ENCODE measurements at regions not wholly inside any gene's neighbourhood (a gene's known extent, or its start where the extent isn't known, plus 50 kb on each side); places are given as distances from the start of the nearest gene placed in this dataset.

DNA sequence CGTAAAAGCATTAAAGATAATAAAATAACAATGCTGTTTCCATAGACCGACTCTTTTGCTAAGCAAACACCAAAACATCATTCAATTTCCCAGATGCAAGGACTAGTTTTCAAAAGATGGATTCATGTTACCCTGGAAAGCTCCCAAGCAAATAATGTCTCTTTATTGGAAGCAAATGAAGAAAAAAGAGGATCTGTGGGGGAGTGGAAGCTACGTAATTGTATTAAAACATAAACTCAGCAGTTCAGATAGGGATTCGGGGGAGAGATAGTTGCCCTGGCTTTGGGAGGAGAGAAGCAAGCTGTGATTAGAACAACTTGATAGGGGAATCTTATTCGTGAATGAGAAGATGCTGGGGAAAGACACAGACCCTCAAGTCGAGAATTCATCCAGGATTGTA, 491.0 kb upstream of the CLINT1 start:
- Mint-ChIP-seq H3K4me1 (no peaks in the 10 kb centered on the region), H3K9me3 (peaks cover 7% of the 10 kb centered on the region), H3K4me3 (no peak overlapping the region), H3K27me3 (no peaks in the 10 kb centered on the region), H3K36me3 (peaks cover 4% of the 10 kb centered on the region), H3K27ac (no peak overlapping the region)
- ATAC-seq (ENCODE audit: low read depth) (no peak), DNase-seq (ENCODE audit: low spot score in 2 of 2) (no peak)

DNA sequence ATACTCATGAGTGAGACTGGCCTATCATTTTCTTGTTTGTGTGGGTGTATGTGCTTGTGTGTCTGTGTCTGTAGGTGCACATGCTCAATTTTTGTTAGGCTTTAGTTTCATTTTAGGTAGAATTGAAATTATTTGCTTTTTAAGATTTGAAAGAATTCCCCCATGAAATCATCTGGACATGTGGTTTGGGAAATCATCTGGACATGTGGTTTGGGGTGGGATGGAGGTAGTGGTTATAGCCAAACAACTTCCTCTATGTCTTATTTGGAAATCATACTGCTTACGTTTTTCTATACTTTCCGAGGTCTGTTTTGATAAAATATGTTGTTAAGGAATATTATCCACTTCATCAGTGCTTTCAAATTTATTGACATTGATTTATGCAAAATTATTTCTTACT, 485.4 kb upstream of the CLINT1 start:
- Mint-ChIP-seq H3K27me3 (peaks cover 2% of the 10 kb centered on the region), H3K4me3 (no peak overlapping the region), H3K27ac (no peak overlapping the region), H3K4me1 (no peaks in the 10 kb centered on the region), H3K9me3 (peaks cover 7% of the 10 kb centered on the region), H3K36me3 (peaks cover 2% of the 10 kb centered on the region)
- ATAC-seq (ENCODE audit: low read depth) (no peak), DNase-seq (ENCODE audit: low spot score in 2 of 2) (no peak)

DNA sequence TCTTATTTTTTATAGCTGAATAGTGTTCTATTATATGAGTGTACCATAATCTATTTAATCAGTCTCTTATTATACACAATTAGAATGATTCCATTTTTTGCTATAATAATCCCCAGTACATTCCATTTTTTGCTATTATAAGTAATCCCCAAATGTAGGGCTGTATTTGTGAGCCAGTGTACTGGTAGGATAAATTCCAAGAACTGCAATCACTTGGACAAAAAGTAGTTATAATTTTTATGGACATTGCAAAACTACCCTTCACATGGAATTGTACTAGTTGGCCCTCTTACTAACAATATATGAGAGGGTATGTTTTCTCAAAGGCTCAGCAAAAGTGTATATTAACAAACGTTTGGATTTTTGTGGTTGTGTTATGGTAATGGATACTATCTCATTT, 481.7 kb upstream of the CLINT1 start:
- H3K4me1 Mint-ChIP-seq: no peaks in the 10 kb centered on the region
- ATAC-seq (ENCODE audit: low read depth) (no peak), DNase-seq (ENCODE audit: low spot score in 2 of 2) (no peak)
- no peak overlapping the region for H3K4me3 Mint-ChIP-seq
- H3K27ac Mint-ChIP-seq: no peak overlapping the region
- peaks cover 15% of the 10 kb centered on the region for H3K9me3 Mint-ChIP-seq
- H3K27me3 Mint-ChIP-seq: peaks cover 2% of the 10 kb centered on the region
- H3K36me3 Mint-ChIP-seq: peaks cover 2% of the 10 kb centered on the region

DNA sequence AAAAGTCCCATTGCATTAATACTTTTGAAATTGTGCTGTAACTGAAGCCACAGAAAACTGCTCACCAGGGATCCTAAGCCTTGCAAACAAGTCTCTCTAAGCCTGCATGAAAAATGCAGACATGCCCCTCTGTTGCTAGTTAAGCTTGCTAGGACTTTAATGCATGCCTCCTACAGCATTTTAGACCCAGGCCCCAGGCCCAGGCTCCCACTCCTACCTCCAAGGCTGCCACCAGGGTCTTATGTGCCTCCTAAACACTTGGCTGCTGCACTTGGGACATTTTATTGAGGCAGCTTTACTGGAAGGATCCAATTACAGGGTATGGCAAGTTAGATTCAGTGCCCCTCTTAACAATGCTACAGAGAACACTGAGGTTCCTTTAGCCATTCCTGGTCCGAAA, 467.3 kb upstream of the CLINT1 start:
- Mint-ChIP-seq H3K4me3 (no peak overlapping the region), H3K36me3 (no peaks in the 10 kb centered on the region), H3K27ac (no peak overlapping the region), H3K4me1 (no peaks in the 10 kb centered on the region), H3K27me3 (no peaks in the 10 kb centered on the region), H3K9me3 (peaks cover 7% of the 10 kb centered on the region)
- ATAC-seq (ENCODE audit: low read depth) (no peak), DNase-seq (ENCODE audit: low spot score in 2 of 2) (no peak)

DNA sequence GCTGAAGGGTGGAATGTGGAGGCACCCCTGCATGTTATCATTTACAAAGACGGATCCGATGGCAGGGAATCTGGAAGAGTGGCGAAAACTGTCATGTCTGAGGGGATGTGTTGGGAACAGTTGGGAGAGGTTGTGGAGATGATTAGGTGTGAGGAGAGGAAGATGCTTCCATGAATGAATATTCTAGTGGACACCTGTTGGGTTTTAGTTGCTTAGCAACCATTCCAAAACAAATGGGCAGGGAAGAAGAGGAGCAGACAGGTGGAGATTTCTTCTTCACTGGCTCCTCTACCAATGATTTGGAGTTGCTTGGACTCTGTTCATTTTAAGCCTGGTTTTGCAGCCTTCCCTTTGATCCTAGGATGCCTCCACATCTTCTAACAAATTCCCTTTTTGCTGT, 465.3 kb upstream of the CLINT1 start:
- Mint-ChIP-seq H3K36me3 (no peaks in the 10 kb centered on the region), H3K4me1 (no peaks in the 10 kb centered on the region), H3K27me3 (no peaks in the 10 kb centered on the region), H3K4me3 (no peak overlapping the region), H3K9me3 (peaks cover 1% of the 10 kb centered on the region), H3K27ac (no peak overlapping the region)
- ATAC-seq (ENCODE audit: low read depth) (no peak), DNase-seq (ENCODE audit: low spot score in 2 of 2) (no peak)

DNA sequence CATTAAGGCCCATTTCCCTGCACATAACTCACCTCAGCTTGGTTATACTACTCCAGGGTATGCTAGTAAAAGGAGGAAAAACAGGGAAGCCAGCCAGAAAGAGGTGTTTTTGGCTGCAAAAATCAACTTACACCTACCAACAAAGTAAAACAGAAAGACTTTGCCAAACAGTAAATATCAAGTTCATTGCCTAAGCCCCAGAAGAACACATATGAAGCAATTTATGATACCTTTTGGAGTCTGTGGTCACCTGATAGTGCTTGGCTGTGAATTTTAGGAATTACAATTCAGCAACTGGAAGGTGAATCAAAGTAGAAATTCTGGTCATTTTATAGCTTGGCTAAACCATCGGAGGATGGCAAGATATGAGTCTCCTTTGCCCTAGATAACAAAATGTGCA, 463.7 kb upstream of the CLINT1 start:
- H3K27ac Mint-ChIP-seq: no peak overlapping the region

DNA sequence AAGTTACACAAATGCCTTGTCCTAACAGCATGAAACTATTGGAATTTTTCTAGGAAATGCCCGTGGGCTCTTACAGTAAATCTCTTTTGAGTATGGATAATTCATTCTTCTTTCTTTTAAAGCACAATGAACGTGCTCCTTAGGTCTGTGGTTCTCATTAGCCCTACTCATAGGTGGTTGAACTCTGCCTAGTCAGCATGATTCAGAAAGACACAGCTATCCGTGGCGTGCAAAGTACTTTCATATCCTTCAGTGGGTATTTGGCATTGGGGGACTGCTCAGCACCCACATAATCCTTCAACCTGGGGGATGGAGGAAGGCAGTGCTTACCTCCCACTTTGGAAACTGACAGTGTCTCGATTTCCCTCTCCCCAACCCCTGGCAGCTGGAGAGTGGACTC, 462.0 kb upstream of the CLINT1 start:
- H3K27ac Mint-ChIP-seq: no peak overlapping the region
- no peaks in the 10 kb centered on the region for H3K36me3 Mint-ChIP-seq
- no peaks in the 10 kb centered on the region for H3K9me3 Mint-ChIP-seq
- no peak overlapping the region for H3K4me3 Mint-ChIP-seq
- ATAC-seq (ENCODE audit: low read depth) (no peak), DNase-seq (ENCODE audit: low spot score in 2 of 2) (no peak)
- no peaks in the 10 kb centered on the region for H3K27me3 Mint-ChIP-seq
- H3K4me1 Mint-ChIP-seq: no peaks in the 10 kb centered on the region

More for the DNA sequence above, 463.7 kb upstream of the CLINT1 start:
- H3K36me3 Mint-ChIP-seq: no peaks in the 10 kb centered on the region
- DNase-seq (ENCODE audit: low spot score in 2 of 2) (no peak), ATAC-seq (ENCODE audit: low read depth) (no peak)
- H3K4me1 Mint-ChIP-seq: no peaks in the 10 kb centered on the region
- no peak overlapping the region for H3K4me3 Mint-ChIP-seq
- H3K9me3 Mint-ChIP-seq: no peaks in the 10 kb centered on the region
- H3K27me3 Mint-ChIP-seq: no peaks in the 10 kb centered on the region

DNA sequence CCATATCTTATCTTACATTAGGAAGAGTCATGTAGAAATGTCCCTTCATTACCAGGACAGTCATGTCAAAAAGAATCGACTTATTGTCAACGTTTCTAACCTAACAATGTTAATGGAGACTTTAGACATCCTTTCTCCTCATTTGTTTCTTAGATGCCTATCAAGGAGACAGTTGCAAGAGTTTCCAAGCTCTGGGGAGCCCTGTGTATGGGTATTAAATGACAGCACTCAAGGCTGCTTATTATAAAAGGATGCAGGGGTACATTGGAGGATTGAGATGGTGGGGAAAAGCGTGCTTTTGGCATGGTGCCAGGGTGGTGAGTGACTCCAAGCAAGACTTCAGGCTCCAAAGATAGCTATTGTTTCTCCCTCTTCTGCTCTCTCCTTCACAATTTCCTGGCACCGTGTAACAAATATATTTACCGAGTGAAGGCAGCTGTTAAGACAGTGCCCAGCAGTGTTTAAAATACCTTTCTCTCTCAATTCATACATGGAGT, 461.3 kb upstream of the CLINT1 start:
- H3K27me3 Mint-ChIP-seq: no peaks in the 10 kb centered on the region
- ATAC-seq (ENCODE audit: low read depth) (no peak), DNase-seq (ENCODE audit: low spot score in 2 of 2) (no peak)
- H3K27ac Mint-ChIP-seq: no peak overlapping the region
- no peaks in the 10 kb centered on the region for H3K9me3 Mint-ChIP-seq
- no peaks in the 10 kb centered on the region for H3K36me3 Mint-ChIP-seq
- H3K4me3 Mint-ChIP-seq: no peak overlapping the region
- H3K4me1 Mint-ChIP-seq: no peaks in the 10 kb centered on the region

DNA sequence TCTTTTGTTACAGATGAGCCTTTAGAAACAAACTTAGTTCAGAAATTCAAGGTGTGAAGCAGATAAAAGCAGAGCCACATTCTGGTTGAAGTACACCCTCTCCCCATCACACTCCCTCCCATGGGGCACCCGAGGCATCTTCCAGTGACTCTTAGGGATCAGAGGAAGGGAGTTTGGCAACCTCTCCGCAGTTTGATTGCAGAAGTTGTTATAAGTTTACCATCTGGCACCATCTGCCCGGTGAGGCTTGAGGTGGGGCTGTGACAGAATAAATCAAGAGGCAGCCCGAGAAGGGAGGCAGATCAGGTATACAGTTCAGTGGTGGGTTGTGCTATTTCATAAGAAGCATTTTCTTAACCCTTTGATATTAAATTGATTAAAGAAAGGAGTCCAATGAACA, 458.6 kb upstream of the CLINT1 start:
- Mint-ChIP-seq H3K4me3 (no peak overlapping the region), H3K27me3 (peaks cover 4% of the 10 kb centered on the region), H3K9me3 (no peaks in the 10 kb centered on the region), H3K4me1 (no peaks in the 10 kb centered on the region), H3K36me3 (no peaks in the 10 kb centered on the region), H3K27ac (no peak overlapping the region)
- no peak for ATAC-seq (ENCODE audit: low read depth)
- no peak for DNase-seq (ENCODE audit: low spot score in 2 of 2)

DNA sequence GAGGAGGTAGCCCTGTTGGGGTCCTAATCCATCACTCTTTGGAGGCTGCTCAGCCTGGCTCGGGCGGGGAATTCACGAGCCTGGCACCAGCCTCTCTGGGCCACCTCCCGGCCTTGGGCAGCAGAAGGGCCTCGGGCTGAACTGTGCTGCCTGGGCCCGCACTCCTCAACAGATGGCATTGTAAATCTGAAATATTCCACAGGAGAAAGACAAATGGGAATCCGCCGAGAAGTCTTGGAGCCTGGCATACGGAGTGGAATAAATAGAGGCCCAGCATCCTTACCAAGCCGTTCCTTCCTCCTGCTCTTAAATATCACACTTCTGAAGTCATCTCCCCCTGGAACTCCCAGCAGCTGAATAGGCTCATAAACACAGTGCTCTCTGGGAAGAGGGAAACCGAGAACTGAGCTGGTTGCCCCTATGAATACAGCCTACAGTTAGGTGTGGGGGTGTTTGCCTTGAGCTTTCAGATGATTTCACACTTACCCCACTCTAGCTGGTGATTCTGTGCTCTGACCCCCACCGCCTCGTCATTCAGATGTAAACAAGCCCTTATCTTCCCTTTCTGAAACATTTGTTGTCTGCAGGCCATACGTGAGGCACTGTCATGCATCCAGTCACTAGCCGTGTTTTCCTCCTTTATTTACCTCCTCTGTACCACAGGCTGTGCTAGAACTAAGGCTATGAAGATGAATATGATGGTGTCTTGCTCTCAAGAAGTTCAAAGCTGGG, 455.0 kb upstream of the CLINT1 start:
- Mint-ChIP-seq H3K4me1 (no peaks in the 10 kb centered on the region), H3K27me3 (peaks cover 7% of the 10 kb centered on the region), H3K36me3 (peaks cover 1% of the 10 kb centered on the region), H3K9me3 (peaks cover 2% of the 10 kb centered on the region), H3K4me3 (no peak overlapping the region), H3K27ac (no peak overlapping the region)
- ATAC-seq (ENCODE audit: low read depth): no peak
- DNase-seq (ENCODE audit: low spot score in 2 of 2): no peak

DNA sequence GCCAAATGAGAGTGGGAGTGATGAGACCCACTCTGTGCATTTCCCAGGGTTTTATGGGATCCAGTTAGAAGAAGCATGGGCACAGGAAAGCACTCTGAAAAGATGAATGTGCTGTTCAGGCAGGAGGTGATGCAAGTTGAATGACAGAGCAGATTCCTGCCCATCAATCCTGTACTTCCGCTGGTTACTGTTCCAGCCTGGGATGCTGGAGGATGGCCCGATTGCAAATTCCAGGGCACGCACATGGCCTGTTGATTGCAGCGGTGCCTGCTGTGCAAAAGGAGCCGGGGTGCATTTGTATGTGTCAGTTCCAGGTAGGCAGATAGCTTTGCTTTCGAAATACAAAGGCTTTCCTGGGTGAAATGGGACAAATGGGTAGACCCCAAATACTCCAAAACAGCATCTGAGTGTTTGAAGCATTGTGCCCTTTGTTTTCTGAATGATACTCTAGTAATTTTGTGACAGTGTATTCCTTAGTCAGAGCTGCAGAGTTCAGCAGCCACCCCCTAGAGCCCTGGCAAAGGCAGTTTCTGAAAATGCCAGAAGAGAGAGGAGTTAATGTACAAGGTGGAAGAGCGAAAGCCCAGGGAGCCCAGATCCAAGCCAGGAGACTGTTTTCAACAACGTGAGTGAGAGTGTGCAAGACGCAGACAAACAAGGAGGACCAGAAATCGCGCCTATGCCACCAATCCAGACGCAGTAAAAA, 454.2 kb upstream of the CLINT1 start:
- Mint-ChIP-seq H3K36me3 (peaks cover 1% of the 10 kb centered on the region), H3K27me3 (peaks cover 7% of the 10 kb centered on the region), H3K9me3 (peaks cover 2% of the 10 kb centered on the region), H3K4me1 (no peaks in the 10 kb centered on the region), H3K4me3 (no peak overlapping the region), H3K27ac (no peak overlapping the region)
- DNase-seq (ENCODE audit: low spot score in 2 of 2): no peak
- ATAC-seq (ENCODE audit: low read depth): no peak

DNA sequence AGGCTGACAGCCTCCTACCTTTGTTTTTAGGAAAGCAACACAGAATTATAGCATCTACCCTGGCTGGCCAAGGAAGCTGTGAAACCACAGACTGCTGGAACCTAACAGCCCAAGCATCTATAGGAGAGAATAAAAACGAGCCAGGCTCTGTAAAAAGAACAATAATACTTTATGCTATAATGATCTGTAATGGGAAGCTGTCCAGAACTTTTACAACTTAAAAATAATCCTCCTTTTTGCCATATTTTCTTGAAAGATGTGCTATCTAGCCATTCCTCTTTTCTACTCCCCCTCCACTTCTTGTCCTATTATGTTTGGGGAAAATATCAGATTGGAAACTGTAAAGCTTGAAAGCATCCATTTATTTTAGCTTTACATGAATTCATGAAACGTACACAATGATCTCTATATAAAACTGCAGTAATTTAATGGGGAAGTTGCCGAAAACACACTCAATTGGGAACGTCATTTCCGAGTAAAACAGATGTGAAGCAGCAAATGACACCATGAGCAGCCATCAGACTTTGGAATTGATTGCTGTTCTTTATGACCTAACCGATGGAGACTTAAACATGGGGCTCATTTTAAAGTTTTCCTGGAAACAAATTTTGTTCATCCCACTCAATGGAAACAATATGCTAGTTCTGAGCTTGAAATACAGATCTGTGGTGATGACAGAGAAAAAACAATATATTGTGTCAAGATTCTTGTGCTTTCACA, 450.3 kb upstream of the CLINT1 start:
- peaks cover 1% of the 10 kb centered on the region for H3K36me3 Mint-ChIP-seq
- H3K27ac Mint-ChIP-seq: no peak overlapping the region
- H3K9me3 Mint-ChIP-seq: peaks cover 2% of the 10 kb centered on the region
- H3K4me1 Mint-ChIP-seq: no peaks in the 10 kb centered on the region
- H3K27me3 Mint-ChIP-seq: peaks cover 10% of the 10 kb centered on the region
- DNase-seq (ENCODE audit: low spot score in 2 of 2) (no peak), ATAC-seq (ENCODE audit: low read depth) (no peak)
- no peak overlapping the region for H3K4me3 Mint-ChIP-seq

DNA sequence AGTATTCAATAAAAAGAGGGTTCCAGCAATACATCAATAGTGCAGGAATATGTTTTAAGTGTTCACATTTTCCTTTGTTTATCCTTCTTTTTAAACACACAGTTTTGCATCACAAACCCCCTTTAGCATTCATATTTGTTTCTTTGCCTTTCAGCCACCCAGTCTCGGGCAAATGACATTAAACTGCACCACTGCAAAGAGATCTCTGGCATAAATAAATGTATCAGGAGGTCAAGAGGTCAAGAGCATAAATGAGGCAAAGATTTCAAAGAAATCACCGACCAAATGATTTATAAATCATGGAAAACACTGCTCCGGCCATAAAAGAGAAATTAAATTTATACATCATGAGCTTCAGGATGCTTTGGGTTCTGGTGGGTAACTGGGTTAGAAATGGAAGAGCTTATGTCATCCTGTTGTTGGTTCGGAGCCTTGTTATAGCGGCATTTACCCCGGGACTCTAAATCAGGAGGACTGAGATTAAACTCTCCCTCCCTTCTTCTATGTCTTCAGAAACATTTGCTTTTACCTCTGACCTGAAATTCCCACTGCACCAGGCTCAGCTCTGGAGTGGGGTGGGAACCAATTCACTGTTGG, 449.6 kb upstream of the CLINT1 start:
- Mint-ChIP-seq H3K4me3 (no peak overlapping the region), H3K36me3 (peaks cover 1% of the 10 kb centered on the region), H3K27ac (no peak overlapping the region), H3K4me1 (no peaks in the 10 kb centered on the region), H3K9me3 (peaks cover 2% of the 10 kb centered on the region), H3K27me3 (peaks cover 9% of the 10 kb centered on the region)
- DNase-seq (ENCODE audit: low spot score in 2 of 2): no peak
- ATAC-seq (ENCODE audit: low read depth): no peak

DNA sequence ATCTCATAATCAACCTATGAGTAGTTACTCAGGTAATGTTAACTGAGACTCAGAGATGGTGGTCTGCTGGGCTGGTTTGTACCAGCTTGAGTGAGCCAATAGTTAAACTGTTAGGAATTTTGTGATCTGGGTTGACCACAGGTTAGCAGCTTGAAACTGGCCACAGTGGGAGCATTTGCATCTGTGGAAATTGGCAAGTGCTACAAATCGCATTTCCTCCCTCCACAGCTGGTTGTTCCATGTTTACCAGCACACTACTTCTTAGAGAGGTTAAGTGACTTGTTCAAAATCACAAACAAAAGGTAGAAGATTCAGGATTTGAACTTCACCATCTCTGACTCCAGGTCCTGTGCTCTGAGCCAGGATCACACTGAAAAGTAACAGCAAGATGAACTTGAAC, 446.9 kb upstream of the CLINT1 start:
- H3K27ac Mint-ChIP-seq: no peak overlapping the region
- no peaks in the 10 kb centered on the region for H3K4me1 Mint-ChIP-seq
- no peak for ATAC-seq (ENCODE audit: low read depth)
- H3K36me3 Mint-ChIP-seq: peaks cover 1% of the 10 kb centered on the region
- peaks cover 6% of the 10 kb centered on the region for H3K27me3 Mint-ChIP-seq
- H3K9me3 Mint-ChIP-seq: peaks cover 2% of the 10 kb centered on the region
- DNase-seq (ENCODE audit: low spot score in 2 of 2): no peak
- H3K4me3 Mint-ChIP-seq: no peak overlapping the region
